BJ (cell line): ENCODE measurements at regions not wholly inside any gene's neighbourhood (a gene's known extent, or its start where the extent isn't known, plus 50 kb on each side); places are given as distances from the start of the nearest gene placed in this dataset.

Experiments used
- CTCF ChIA-PET: fragments of 350-600 bp; formaldehyde crosslinking; extraction: SDS; loops from one replicate; lab custom pipeline; 2021; ENCODE audit warnings: antibody characterized with exemption, inconsistent platforms; lab: Yijun Ruan, JAX
- POLR2A ChIA-PET: fragments of 300-600 bp; sonication (Branson Sonifier 250); formaldehyde crosslinking; extraction: SDS; loops from one replicate; lab custom pipeline; 2021; ENCODE audit warnings: antibody characterized with exemption; lab: Charles Lee
- DNase-seq: peaks from one replicate; pipeline ENCODE4 v3.0.0-alpha.2; 2011; ENCODE audit warnings: low read depth
- H3K27me3 ChIP-seq: 2 replicates; pipeline ENCODE4 v1.6.0; 2011; ENCODE audit warnings: low read length; ENCODE audit not compliant: control insufficient read depth, insufficient read depth
- H3K36me3 ChIP-seq: 2 replicates; pipeline ENCODE4 v1.5.1; 2011; ENCODE audit warnings: low read length; ENCODE audit not compliant: control insufficient read depth, insufficient read depth
- H3K4me3 ChIP-seq: 2 replicates; pipeline ENCODE4 v1.5.1; 2011; ENCODE audit warnings: low read depth, mild to moderate bottlenecking, control low read depth, low read length
- TF ChIP-seq, protein P1 (sequence below): IDR thresholded peaks from 2 replicates; pipeline ENCODE4 v1.5.1; 2011; ENCODE audit warnings: low read depth, mild to moderate bottlenecking, control low read depth, inconsistent platforms, low read length, moderate library complexity; ENCODE audit not compliant: insufficient read depth

- no peak for DNase-seq
- POLR2A ChIA-PET, result no interaction called here
- no peaks in the 10 kb centered on the region for H3K36me3 ChIP-seq
- CTCF ChIA-PET, result interaction anchor here (1.0 kb wide), 1 partner anchor 9 kb away, joined by 3 read pairs; no protein-coding TSS in a partner anchor
- no peak overlapping the region for H3K4me3 ChIP-seq
- TF ChIP-seq, protein P1, sequence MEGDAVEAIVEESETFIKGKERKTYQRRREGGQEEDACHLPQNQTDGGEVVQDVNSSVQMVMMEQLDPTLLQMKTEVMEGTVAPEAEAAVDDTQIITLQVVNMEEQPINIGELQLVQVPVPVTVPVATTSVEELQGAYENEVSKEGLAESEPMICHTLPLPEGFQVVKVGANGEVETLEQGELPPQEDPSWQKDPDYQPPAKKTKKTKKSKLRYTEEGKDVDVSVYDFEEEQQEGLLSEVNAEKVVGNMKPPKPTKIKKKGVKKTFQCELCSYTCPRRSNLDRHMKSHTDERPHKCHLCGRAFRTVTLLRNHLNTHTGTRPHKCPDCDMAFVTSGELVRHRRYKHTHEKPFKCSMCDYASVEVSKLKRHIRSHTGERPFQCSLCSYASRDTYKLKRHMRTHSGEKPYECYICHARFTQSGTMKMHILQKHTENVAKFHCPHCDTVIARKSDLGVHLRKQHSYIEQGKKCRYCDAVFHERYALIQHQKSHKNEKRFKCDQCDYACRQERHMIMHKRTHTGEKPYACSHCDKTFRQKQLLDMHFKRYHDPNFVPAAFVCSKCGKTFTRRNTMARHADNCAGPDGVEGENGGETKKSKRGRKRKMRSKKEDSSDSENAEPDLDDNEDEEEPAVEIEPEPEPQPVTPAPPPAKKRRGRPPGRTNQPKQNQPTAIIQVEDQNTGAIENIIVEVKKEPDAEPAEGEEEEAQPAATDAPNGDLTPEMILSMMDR, result no peak
- H3K27me3 ChIP-seq, result no peaks in the 10 kb centered on the region
These were observed 495.4 kb upstream of the KLF4 start for GRCh38 chr9:107984956-107985355.

- CTCF ChIA-PET, result interaction anchor here (1.0 kb wide), 1 partner anchor 10 kb away, joined by 3 read pairs; no protein-coding TSS in a partner anchor
- Histone ChIP-seq H3K4me3 (no peak overlapping the region), H3K36me3 (no peaks in the 10 kb centered on the region), H3K27me3 (no peaks in the 10 kb centered on the region)
- no peak for DNase-seq
- TF ChIP-seq, protein P1, result no peak
- POLR2A ChIA-PET, result interaction anchor here (0.6 kb wide), 1 partner anchor 472 kb away, joined by 3 read pairs; no protein-coding TSS in a partner anchor
These were observed 494.2 kb upstream of the KLF4 start for GRCh38 chr9:107983762-107984161.

DNA sequence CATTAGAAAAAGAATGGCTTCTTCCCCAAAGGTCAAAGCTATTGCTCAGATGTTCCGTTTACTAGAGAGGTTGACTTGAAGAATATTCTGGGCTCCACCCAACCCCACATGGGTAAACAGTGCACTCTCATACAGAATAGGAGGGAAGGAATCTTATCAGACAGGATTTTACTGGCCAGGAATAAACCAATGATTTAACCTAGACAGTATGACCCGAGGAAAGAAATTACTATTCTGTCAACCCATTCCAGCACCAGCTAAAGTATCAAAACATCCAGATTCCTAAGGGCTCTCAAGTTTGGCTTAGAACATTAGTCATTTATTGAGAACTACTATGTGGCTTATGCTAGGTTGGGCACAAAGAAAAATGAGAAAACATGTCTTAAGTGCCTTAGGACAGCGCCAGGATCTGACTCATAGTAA is 493.6 kb upstream of the KLF4 start:
- H3K36me3 ChIP-seq, result no peaks in the 10 kb centered on the region
- H3K4me3 ChIP-seq, result no peak overlapping the region
- H3K27me3 ChIP-seq, result no peaks in the 10 kb centered on the region
- ChIA-PET CTCF (no interaction called here), POLR2A (interaction anchor here (0.6 kb wide), 1 partner anchor 472 kb away, joined by 3 read pairs; no protein-coding TSS in a partner anchor)
- TF ChIP-seq, protein P1, result no peak
- DNase-seq, result peak; percentile 20

- H3K27me3 ChIP-seq, result no peaks in the 10 kb centered on the region
- H3K36me3 ChIP-seq, result no peaks in the 10 kb centered on the region
- no peak for DNase-seq
- ChIA-PET POLR2A (no interaction called here), CTCF (no interaction called here)
- TF ChIP-seq, protein P1, result no peak
- no peak overlapping the region for H3K4me3 ChIP-seq
These were observed 493.2 kb upstream of the KLF4 start for GRCh38 chr9:107982745-107983144.

GRCh38 chr9:107982001-107982400 is 492.4 kb upstream of the KLF4 start:
- no peak for DNase-seq
- TF ChIP-seq, protein P1, result no peak
- CTCF ChIA-PET, result interaction anchor here (1.1 kb wide), 1 partner anchor 9 kb away, joined by 3 read pairs; no protein-coding TSS in a partner anchor
- POLR2A ChIA-PET, result no interaction called here
- H3K4me3 ChIP-seq, result no peak overlapping the region
- H3K27me3 ChIP-seq, result no peaks in the 10 kb centered on the region
- no peaks in the 10 kb centered on the region for H3K36me3 ChIP-seq
